Fibroblast of lung (primary cell): ENCODE measurements at regions not wholly inside any gene's neighbourhood (a gene's known extent, or its start where the extent isn't known, plus 50 kb on each side); places are given as distances from the start of the nearest gene placed in this dataset.

Source experiments
- EZH2 ChIP-seq: IDR thresholded peaks from 2 replicates; pipeline ENCODE4 v1.5.1; 2012; ENCODE audit warnings: low read length, control low read depth, mild to moderate bottlenecking; ENCODE audit errors: missing control alignments
- TF ChIP-seq, protein P1 (sequence below), 2 donors: IDR thresholded peaks in 1 of 2; conservative IDR thresholded peaks in 1 of 2; 1 replicate in 1 of 2; 2 replicates in 1 of 2; pipeline ENCODE4 v1.5.1; 2011 to 2012; ENCODE audit warnings: low read length in 2 of 2, control low read depth in 1 of 2, inconsistent platforms in 1 of 2, low read depth in 1 of 2, mild to moderate bottlenecking in 1 of 2

DNA sequence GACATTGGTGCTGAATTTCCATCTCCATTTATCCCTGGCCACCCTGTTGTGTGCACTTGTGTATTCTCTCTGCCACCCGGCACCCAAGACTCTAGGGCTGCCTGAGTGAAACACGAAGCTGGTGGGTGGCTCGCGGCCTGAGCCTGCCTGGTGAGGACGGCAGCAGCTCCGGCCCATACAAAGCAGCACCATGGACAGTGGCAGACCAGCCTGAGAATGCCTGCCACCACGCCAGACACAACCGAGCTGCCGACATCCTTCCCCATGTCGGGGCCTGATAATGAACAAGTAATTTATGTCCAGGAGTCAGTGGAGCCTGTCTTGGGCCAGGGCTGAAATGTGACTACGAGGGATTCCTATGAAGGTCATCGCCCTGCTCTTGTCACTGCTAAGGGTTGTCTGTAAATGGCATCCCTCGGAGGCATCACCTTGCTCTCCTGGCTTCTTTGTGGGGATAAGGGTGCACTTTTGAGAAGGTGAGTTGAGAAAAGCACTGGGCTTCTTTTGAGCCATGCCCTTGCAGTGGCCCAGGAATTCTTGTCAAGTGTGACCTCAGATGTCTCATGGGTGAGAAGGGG is 175.7 kb downstream of the MELK start:
- TF ChIP-seq, protein P1, sequence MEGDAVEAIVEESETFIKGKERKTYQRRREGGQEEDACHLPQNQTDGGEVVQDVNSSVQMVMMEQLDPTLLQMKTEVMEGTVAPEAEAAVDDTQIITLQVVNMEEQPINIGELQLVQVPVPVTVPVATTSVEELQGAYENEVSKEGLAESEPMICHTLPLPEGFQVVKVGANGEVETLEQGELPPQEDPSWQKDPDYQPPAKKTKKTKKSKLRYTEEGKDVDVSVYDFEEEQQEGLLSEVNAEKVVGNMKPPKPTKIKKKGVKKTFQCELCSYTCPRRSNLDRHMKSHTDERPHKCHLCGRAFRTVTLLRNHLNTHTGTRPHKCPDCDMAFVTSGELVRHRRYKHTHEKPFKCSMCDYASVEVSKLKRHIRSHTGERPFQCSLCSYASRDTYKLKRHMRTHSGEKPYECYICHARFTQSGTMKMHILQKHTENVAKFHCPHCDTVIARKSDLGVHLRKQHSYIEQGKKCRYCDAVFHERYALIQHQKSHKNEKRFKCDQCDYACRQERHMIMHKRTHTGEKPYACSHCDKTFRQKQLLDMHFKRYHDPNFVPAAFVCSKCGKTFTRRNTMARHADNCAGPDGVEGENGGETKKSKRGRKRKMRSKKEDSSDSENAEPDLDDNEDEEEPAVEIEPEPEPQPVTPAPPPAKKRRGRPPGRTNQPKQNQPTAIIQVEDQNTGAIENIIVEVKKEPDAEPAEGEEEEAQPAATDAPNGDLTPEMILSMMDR (conservative IDR thresholded peaks at IDR 0.05 in 1 of 2, IDR thresholded peaks at IDR 0.05 in 1 of 2; ENCODE audit: low read depth in 1 of 2, low read length in 2 of 2) = no peak
- no peak for TF ChIP-seq EZH2
